ENCODE measurements at regions not wholly inside any gene's neighbourhood (a gene's known extent, or its start where the extent isn't known, plus 50 kb on each side); places are given as distances from the start of the nearest gene placed in this dataset.

DNA sequence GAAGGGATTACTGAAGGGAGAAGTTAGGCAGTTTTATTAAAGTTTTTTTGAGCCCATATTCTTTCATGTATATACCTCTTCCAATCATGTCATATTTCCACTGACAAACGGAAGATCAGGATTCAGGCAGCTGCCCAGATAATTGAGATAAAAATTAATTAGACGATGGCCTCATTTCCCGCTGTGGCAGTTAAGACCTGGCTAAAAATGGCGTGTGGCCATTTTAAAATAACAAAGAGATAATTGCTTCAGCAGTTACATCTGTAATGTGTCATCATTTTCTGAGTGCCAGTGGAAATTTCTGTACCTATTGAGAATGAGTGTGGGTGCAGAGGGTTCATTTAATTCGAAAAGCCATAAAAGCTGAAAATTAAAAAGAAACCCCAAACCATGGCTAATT, 215.1 kb downstream of the STK31 start:
- H3K4me3 ChIP-seq (replicated peaks; ENCODE audit: low read depth, low read length), result no peak overlapping the region
- H3K36me3 ChIP-seq (ENCODE audit: control insufficient read depth, insufficient read depth, low read length), result no peaks in the 10 kb centered on the region
- TF ChIP-seq, protein P1, sequence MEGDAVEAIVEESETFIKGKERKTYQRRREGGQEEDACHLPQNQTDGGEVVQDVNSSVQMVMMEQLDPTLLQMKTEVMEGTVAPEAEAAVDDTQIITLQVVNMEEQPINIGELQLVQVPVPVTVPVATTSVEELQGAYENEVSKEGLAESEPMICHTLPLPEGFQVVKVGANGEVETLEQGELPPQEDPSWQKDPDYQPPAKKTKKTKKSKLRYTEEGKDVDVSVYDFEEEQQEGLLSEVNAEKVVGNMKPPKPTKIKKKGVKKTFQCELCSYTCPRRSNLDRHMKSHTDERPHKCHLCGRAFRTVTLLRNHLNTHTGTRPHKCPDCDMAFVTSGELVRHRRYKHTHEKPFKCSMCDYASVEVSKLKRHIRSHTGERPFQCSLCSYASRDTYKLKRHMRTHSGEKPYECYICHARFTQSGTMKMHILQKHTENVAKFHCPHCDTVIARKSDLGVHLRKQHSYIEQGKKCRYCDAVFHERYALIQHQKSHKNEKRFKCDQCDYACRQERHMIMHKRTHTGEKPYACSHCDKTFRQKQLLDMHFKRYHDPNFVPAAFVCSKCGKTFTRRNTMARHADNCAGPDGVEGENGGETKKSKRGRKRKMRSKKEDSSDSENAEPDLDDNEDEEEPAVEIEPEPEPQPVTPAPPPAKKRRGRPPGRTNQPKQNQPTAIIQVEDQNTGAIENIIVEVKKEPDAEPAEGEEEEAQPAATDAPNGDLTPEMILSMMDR (IDR thresholded peaks at IDR 0.05; ENCODE audit: insufficient read depth, low read length, poor library complexity, severe bottlenecking), result no peak
- H3K27me3 ChIP-seq (replicated peaks; ENCODE audit: control insufficient read depth, insufficient read depth, low read length), result no peaks in the 10 kb centered on the region
- no peak for DNase-seq (ENCODE audit: extremely low read depth, insufficient read length)

DNA sequence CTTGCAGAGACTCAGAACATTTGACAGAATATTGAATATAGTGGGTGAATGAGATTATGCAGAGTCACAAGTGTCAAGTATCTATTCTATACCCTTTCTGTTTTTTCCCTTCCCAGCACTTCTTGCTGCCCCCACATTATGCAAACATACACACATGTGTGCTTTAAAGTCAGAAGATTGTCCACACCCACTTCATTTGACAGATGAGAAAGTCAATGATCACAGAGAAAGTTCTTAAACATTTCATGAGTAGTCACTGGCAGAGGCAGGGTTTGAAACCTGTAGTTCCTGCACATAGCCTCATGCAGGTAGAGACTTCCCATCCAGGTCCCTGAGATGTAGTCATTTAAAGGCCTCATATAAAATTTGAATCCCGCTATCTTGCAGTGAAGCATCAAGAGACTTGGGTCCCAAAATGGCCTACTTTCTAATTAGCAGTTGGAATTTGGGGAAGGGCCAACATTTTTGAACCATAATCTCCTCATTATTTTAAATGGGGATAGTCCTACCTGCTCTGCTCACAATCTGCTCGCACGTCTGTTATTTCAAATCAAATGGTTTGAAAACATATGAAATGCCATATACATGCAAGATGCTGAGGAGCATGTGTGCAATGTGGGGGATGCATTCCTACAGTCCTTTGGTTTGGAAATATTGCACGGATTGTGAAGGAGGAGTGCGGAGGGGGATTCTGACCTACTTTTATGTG, 217.8 kb downstream of the STK31 start:
- no peak for DNase-seq (ENCODE audit: extremely low read depth, insufficient read length)
- TF ChIP-seq, protein P1 (IDR thresholded peaks at IDR 0.05; ENCODE audit: insufficient read depth, low read length, poor library complexity, severe bottlenecking), result no peak
- Histone ChIP-seq H3K27me3 (replicated peaks; ENCODE audit: control insufficient read depth, insufficient read depth, low read length) (no peaks in the 10 kb centered on the region), H3K36me3 (ENCODE audit: control insufficient read depth, insufficient read depth, low read length) (no peaks in the 10 kb centered on the region), H3K4me3 (replicated peaks; ENCODE audit: low read depth, low read length) (no peak overlapping the region)

DNA sequence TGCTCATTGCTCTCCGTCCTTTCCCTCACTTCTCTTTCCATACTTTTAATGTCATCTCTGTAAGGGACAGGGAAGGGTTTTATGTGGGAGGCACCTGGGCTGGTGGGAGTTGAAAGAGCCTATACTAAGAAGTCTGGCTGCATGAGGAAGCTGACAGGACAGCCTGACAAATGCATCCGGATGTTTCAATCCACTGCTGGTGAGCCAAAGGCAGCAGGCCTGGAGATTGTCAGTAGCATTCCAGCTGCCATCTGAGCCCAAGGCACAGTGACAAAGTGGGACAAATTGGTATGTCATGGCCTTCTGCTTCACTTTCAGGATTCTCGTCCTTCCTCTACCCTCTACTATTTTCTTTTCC, 218.4 kb downstream of the STK31 start:
- Histone ChIP-seq H3K27me3 (replicated peaks; ENCODE audit: control insufficient read depth, insufficient read depth, low read length) (no peaks in the 10 kb centered on the region), H3K4me3 (replicated peaks; ENCODE audit: low read depth, low read length) (no peak overlapping the region), H3K36me3 (ENCODE audit: control insufficient read depth, insufficient read depth, low read length) (no peaks in the 10 kb centered on the region)
- DNase-seq (ENCODE audit: extremely low read depth, insufficient read length), result no peak
- TF ChIP-seq, protein P1 (IDR thresholded peaks at IDR 0.05; ENCODE audit: insufficient read depth, low read length, poor library complexity, severe bottlenecking), result no peak

DNA sequence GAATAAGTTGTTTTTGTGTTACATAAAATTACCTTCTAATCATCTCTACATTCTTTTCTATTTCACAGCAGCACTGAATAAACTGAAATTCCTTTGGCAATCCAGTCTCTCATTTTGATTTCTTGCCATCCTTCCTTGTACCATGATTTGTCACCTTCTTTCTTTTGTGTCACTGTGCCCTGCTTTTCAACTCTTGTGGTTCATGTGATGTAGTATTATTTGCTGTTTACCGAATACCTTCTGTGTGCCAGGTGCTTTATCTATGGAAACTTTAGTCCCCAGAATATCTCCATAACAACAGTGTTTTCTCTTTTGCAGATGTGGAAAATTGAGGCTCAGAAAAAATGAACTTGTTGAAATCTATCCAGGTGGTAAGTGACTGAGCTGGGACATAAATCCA, 220.3 kb downstream of the STK31 start:
- no peaks in the 10 kb centered on the region for H3K36me3 ChIP-seq (ENCODE audit: control insufficient read depth, insufficient read depth, low read length)
- TF ChIP-seq, protein P1 (IDR thresholded peaks at IDR 0.05; ENCODE audit: insufficient read depth, low read length, poor library complexity, severe bottlenecking), result no peak
- no peak for DNase-seq (ENCODE audit: extremely low read depth, insufficient read length)
- no peak overlapping the region for H3K4me3 ChIP-seq (replicated peaks; ENCODE audit: low read depth, low read length)
- no peaks in the 10 kb centered on the region for H3K27me3 ChIP-seq (replicated peaks; ENCODE audit: control insufficient read depth, insufficient read depth, low read length)

DNA sequence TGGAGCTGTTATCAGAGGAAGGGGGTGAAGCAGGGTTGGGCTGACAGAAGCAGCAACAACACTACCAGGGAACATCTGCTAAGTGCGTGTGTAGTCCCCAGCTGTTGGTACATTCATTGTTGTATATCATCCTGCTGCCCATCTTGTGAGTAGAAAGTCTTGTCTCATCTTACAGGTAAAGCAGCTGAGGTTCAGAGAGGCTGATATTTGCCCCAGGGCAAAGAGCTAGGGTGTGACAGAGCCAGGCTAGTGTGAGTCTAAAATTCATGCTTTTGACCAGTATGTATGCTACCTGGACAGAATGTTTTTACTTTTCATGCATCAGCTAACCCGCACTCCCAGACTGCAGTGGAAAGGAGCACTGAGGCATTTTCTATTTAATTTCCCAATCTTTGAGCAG, 221.6 kb downstream of the STK31 start:
- no peaks in the 10 kb centered on the region for H3K36me3 ChIP-seq (ENCODE audit: control insufficient read depth, insufficient read depth, low read length)
- TF ChIP-seq, protein P1 (IDR thresholded peaks at IDR 0.05; ENCODE audit: insufficient read depth, low read length, poor library complexity, severe bottlenecking), result no peak
- no peak overlapping the region for H3K4me3 ChIP-seq (replicated peaks; ENCODE audit: low read depth, low read length)
- no peaks in the 10 kb centered on the region for H3K27me3 ChIP-seq (replicated peaks; ENCODE audit: control insufficient read depth, insufficient read depth, low read length)
- no peak for DNase-seq (ENCODE audit: extremely low read depth, insufficient read length)

DNA sequence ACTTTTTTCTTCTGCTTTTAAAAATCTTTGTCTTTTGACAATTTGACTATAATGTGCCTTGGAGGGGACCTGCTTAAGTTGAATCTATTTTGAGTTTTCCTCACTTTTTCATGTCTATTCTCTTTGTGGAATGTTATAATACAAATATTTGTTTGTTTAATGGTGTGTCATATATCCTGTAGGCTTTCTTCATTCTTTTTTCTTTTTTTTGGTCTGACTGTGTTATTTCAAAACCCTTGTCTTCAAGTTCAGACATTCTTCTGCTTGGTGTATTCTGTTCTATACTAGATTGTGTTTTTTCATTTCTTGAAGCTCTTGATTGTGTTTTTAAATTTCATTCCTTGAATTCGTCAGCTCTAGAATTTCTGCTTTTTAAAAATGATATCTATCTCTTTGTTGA, 228.2 kb downstream of the STK31 start:
- no peak overlapping the region for H3K4me3 ChIP-seq (replicated peaks; ENCODE audit: low read depth, low read length)

More for the DNA sequence above, 228.2 kb downstream of the STK31 start:
- Histone ChIP-seq H3K27me3 (replicated peaks; ENCODE audit: control insufficient read depth, insufficient read depth, low read length) (0 out of 2 replicates have a peak, but pooled peaks cover 1% of the 10 kb centered on the region), H3K36me3 (ENCODE audit: control insufficient read depth, insufficient read depth, low read length) (no peaks in the 10 kb centered on the region)
- DNase-seq (ENCODE audit: extremely low read depth, insufficient read length), result no peak
- TF ChIP-seq, protein P1 (IDR thresholded peaks at IDR 0.05; ENCODE audit: insufficient read depth, low read length, poor library complexity, severe bottlenecking), result no peak

Measured in GM06990 (cell line).